ENCODE measurements at regions not wholly inside any gene's neighbourhood (a gene's known extent, or its start where the extent isn't known, plus 50 kb on each side); places are given as distances from the start of the nearest gene placed in this dataset.

DNA sequence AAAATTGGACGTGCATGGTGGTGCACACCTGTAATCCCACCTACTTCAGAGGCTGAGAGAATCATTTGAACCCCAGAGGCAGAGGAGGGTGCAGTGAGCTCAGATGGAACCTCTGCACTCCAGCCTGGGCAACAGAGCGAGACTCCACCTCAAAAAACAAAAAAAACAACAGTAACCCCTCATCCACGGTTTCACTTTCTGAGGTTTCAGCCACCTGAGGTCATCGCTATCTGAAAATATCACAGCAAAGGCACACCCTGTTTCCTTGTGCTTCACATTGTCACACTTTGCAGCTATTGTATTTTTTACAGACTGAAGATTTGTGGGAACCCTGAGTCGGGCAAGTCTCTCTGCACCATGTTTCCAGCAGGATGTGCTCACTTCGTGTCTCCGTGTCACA, 54.1 kb upstream of the FOXQ1 start:
- no peaks in the 10 kb centered on the region for H3K4me1 ChIP-seq (ENCODE audit: control insufficient read depth, insufficient read depth, low read length)
- H3K9me3 ChIP-seq (ENCODE audit: control insufficient read depth, low read length): no peaks in the 10 kb centered on the region
- no peak for DNase-seq (ENCODE audit: low read depth)
- no peak overlapping the region for H3K4me3 ChIP-seq (ENCODE audit: low read length)
- no peak overlapping the region for H3K9ac ChIP-seq (ENCODE audit: low read length)
- H3K36me3 ChIP-seq (ENCODE audit: control insufficient read depth, insufficient read depth, low read length, severe bottlenecking): no peaks in the 10 kb centered on the region
- H3K27me3 ChIP-seq (replicated peaks; ENCODE audit: control insufficient read depth, insufficient read depth, low read length): no peaks in the 10 kb centered on the region

DNA sequence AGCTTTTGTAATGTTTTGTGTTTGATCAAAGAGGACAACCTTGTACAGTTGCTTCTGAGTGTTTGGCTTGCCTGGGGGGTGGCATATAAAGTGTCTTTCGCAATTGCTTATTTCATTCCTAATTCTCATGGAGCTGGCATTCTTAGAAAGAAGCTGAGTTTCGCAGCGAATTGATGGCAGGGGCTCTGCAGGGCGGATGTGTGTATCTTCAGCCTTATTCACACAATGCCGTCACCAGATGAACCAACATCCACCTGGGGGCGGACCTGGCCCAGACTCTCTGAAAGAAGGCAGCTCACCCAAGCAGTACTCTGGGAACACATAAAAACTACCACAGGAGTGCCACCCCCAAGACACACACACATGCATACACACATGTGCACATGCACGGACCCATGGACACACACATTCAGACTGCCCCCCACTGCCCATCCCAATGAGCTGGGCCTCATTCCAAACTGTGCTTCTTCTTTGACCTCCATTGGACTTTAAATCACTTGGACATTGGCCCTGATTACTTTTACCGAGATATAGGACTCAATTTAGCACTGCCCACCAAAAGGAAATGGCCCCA, 55.4 kb upstream of the FOXQ1 start:
- H3K27me3 ChIP-seq (replicated peaks; ENCODE audit: control insufficient read depth, insufficient read depth, low read length): no peaks in the 10 kb centered on the region
- H3K4me3 ChIP-seq (ENCODE audit: low read length): no peak overlapping the region
- no peaks in the 10 kb centered on the region for H3K4me1 ChIP-seq (ENCODE audit: control insufficient read depth, insufficient read depth, low read length)
- H3K9ac ChIP-seq (ENCODE audit: low read length): no peak overlapping the region
- peak; percentile 15 for DNase-seq (ENCODE audit: low read depth)
- H3K36me3 ChIP-seq (ENCODE audit: control insufficient read depth, insufficient read depth, low read length, severe bottlenecking): no peaks in the 10 kb centered on the region
- H3K9me3 ChIP-seq (ENCODE audit: control insufficient read depth, low read length): no peaks in the 10 kb centered on the region

DNA sequence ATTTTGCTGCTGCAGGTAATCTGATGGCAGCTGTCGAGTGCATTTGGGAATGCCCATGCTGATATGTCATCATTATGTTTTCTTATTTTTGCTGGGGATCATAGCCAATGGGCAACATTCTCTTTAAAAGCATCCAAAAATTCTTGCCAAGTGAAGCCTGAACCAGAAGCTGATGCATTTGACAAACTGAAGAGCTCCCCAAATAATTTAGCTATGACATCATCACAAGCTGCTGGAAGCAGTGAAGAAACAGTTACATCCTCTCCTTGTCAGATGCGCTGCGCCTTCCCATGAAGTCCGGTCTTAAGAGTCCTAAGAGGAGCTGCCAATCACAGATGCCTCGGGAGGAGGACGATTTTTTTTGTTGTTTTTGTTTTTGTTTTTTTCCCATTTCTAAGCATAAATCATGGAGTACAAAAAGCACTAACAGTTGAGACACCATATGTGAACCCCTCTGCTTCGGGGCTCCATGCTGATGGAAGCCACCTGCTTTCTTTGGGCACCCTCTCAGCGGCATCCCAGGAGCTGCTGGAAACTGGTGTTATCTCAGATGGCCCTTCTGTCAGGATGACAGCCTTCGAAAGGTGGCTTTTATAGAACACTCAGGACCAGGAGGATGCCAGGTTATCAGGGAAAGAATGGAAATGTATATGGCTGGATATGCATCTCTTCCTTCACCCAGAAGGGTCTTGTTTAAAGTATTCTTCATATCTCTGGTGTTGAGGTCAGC, 56.1 kb upstream of the FOXQ1 start:
- no peak overlapping the region for H3K9ac ChIP-seq (ENCODE audit: low read length)

DNA sequence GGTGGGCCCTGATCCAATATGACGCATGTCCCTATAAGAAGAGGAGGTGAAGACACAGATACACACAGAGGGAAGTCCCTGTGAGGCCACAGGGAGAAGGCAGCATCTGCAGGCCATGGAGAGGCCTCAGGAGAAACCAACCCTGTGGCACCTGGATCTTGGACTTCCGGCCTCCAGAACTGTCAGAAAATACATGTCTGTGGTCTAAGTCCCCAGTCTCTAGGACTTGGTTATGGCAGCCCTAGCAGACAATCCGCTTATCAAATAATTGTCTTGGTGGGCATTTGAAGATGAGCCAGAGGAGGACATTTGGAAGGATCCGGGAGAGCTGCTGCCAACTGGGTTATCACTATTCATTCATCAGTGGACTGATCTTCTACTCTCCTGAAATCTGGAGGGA, 57.6 kb upstream of the FOXQ1 start:
- H3K9me3 ChIP-seq (ENCODE audit: control insufficient read depth, low read length): no peaks in the 10 kb centered on the region
- no peak for DNase-seq (ENCODE audit: low read depth)

More for the DNA sequence above, 56.1 kb upstream of the FOXQ1 start:
- no peaks in the 10 kb centered on the region for H3K9me3 ChIP-seq (ENCODE audit: control insufficient read depth, low read length)
- H3K36me3 ChIP-seq (ENCODE audit: control insufficient read depth, insufficient read depth, low read length, severe bottlenecking): no peaks in the 10 kb centered on the region
- no peaks in the 10 kb centered on the region for H3K4me1 ChIP-seq (ENCODE audit: control insufficient read depth, insufficient read depth, low read length)
- no peak for DNase-seq (ENCODE audit: low read depth)
- H3K4me3 ChIP-seq (ENCODE audit: low read length): no peak overlapping the region
- H3K27me3 ChIP-seq (replicated peaks; ENCODE audit: control insufficient read depth, insufficient read depth, low read length): no peaks in the 10 kb centered on the region

DNA sequence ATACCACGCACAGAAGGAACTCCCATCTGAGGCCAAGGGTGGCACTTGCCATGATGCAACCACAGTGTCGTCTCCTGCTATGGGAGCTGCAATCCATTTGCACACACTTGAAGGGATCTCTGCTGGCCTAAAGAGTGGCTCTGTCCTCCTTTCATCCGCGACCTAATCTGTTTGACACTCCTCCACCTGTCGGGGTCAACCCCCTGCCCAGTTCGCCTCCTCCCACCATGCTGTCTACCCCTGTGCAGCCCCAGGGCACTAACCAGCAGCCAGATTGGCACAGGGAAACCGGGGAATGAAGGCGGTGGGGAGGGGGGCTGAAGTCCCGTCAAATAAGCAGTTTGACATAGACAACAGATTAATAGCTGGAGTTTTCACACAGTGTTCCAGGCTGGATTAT, 58.1 kb upstream of the FOXQ1 start:
- Histone ChIP-seq H3K9me3 (ENCODE audit: control insufficient read depth, low read length) (no peaks in the 10 kb centered on the region), H3K27me3 (replicated peaks; ENCODE audit: control insufficient read depth, insufficient read depth, low read length) (no peaks in the 10 kb centered on the region), H3K9ac (ENCODE audit: low read length) (no peak overlapping the region), H3K4me1 (ENCODE audit: control insufficient read depth, insufficient read depth, low read length) (no peaks in the 10 kb centered on the region), H3K4me3 (ENCODE audit: low read length) (no peak overlapping the region), H3K36me3 (ENCODE audit: control insufficient read depth, insufficient read depth, low read length, severe bottlenecking) (no peaks in the 10 kb centered on the region)
- no peak for DNase-seq (ENCODE audit: low read depth)

More for the DNA sequence above, 57.6 kb upstream of the FOXQ1 start:
- Histone ChIP-seq H3K4me3 (ENCODE audit: low read length) (no peak overlapping the region), H3K36me3 (ENCODE audit: control insufficient read depth, insufficient read depth, low read length, severe bottlenecking) (no peaks in the 10 kb centered on the region), H3K4me1 (ENCODE audit: control insufficient read depth, insufficient read depth, low read length) (no peaks in the 10 kb centered on the region), H3K9ac (ENCODE audit: low read length) (no peak overlapping the region), H3K27me3 (replicated peaks; ENCODE audit: control insufficient read depth, insufficient read depth, low read length) (no peaks in the 10 kb centered on the region)

- Histone ChIP-seq H3K9me3 (ENCODE audit: control insufficient read depth, low read length) (no peaks in the 10 kb centered on the region), H3K27me3 (replicated peaks; ENCODE audit: control insufficient read depth, insufficient read depth, low read length) (no peaks in the 10 kb centered on the region), H3K36me3 (ENCODE audit: control insufficient read depth, insufficient read depth, low read length, severe bottlenecking) (no peaks in the 10 kb centered on the region), H3K4me1 (ENCODE audit: control insufficient read depth, insufficient read depth, low read length) (no peaks in the 10 kb centered on the region), H3K4me3 (ENCODE audit: low read length) (no peak overlapping the region), H3K9ac (ENCODE audit: low read length) (no peak overlapping the region)
- DNase-seq (ENCODE audit: low read depth): no peak
Observed at GRCh38 chr6:1251198-1252155, 60.4 kb upstream of the FOXQ1 start.

GRCh38 chr6:1250489-1251197, 61.3 kb upstream of the FOXQ1 start:
- H3K9me3 ChIP-seq (ENCODE audit: control insufficient read depth, low read length): no peaks in the 10 kb centered on the region
- no peak overlapping the region for H3K4me3 ChIP-seq (ENCODE audit: low read length)
- no peak overlapping the region for H3K9ac ChIP-seq (ENCODE audit: low read length)
- H3K27me3 ChIP-seq (replicated peaks; ENCODE audit: control insufficient read depth, insufficient read depth, low read length): no peaks in the 10 kb centered on the region
- H3K4me1 ChIP-seq (ENCODE audit: control insufficient read depth, insufficient read depth, low read length): no peaks in the 10 kb centered on the region
- DNase-seq (ENCODE audit: low read depth): peak; percentile 35
- H3K36me3 ChIP-seq (ENCODE audit: control insufficient read depth, insufficient read depth, low read length, severe bottlenecking): no peaks in the 10 kb centered on the region

- Histone ChIP-seq H3K4me1 (ENCODE audit: control insufficient read depth, insufficient read depth, low read length) (no peaks in the 10 kb centered on the region), H3K36me3 (ENCODE audit: control insufficient read depth, insufficient read depth, low read length, severe bottlenecking) (no peaks in the 10 kb centered on the region), H3K27me3 (replicated peaks; ENCODE audit: control insufficient read depth, insufficient read depth, low read length) (peaks cover 6% of the 10 kb centered on the region), H3K9ac (ENCODE audit: low read length) (no peak overlapping the region), H3K9me3 (ENCODE audit: control insufficient read depth, low read length) (no peaks in the 10 kb centered on the region), H3K4me3 (ENCODE audit: low read length) (no peak overlapping the region)
- DNase-seq (ENCODE audit: low read depth): no peak
Observed at GRCh38 chr6:1247894-1248293, 64.0 kb upstream of the FOXQ1 start.

GRCh38 chr6:1247056-1247455, 64.8 kb upstream of the FOXQ1 start:
- DNase-seq (ENCODE audit: low read depth): no peak
- Histone ChIP-seq H3K27me3 (replicated peaks; ENCODE audit: control insufficient read depth, insufficient read depth, low read length) (peaks cover 6% of the 10 kb centered on the region), H3K9me3 (ENCODE audit: control insufficient read depth, low read length) (no peaks in the 10 kb centered on the region), H3K9ac (ENCODE audit: low read length) (no peak overlapping the region), H3K4me3 (ENCODE audit: low read length) (no peak overlapping the region), H3K4me1 (ENCODE audit: control insufficient read depth, insufficient read depth, low read length) (no peaks in the 10 kb centered on the region), H3K36me3 (ENCODE audit: control insufficient read depth, insufficient read depth, low read length, severe bottlenecking) (no peaks in the 10 kb centered on the region)

DNA sequence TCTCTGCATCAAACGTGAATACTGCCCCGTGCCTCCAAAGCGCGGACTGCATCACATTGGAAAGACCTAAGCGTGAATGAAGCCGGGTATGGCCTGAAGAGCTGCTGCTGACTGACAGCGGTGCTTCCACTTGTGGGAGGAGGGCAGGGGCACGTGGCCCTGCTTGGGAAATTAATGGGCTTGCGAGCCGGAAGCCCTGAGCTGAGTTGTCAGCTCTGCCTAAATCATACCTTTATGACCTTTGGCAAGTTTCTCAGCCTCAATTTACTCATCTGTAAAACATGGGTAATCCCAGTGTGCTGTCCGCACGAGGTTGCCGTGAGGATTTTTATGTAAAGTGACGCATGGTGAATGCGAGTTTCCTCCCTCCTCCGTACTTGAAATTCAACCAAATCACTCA, 67.0 kb upstream of the FOXQ1 start:
- H3K4me1 ChIP-seq (ENCODE audit: control insufficient read depth, insufficient read depth, low read length): peaks cover 9% of the 10 kb centered on the region
- no peak overlapping the region for H3K9ac ChIP-seq (ENCODE audit: low read length)

GRCh38 chr6:1244278-1244677, 67.6 kb upstream of the FOXQ1 start:
- H3K36me3 ChIP-seq (ENCODE audit: control insufficient read depth, insufficient read depth, low read length, severe bottlenecking): no peaks in the 10 kb centered on the region
- H3K9me3 ChIP-seq (ENCODE audit: control insufficient read depth, low read length): no peaks in the 10 kb centered on the region
- H3K27me3 ChIP-seq (replicated peaks; ENCODE audit: control insufficient read depth, insufficient read depth, low read length): peaks cover 6% of the 10 kb centered on the region
- no peak overlapping the region for H3K9ac ChIP-seq (ENCODE audit: low read length)
- no peak for DNase-seq (ENCODE audit: low read depth)
- peaks cover 9% of the 10 kb centered on the region for H3K4me1 ChIP-seq (ENCODE audit: control insufficient read depth, insufficient read depth, low read length)
- H3K4me3 ChIP-seq (ENCODE audit: low read length): no peak overlapping the region

More for the DNA sequence above, 67.0 kb upstream of the FOXQ1 start:
- H3K36me3 ChIP-seq (ENCODE audit: control insufficient read depth, insufficient read depth, low read length, severe bottlenecking): no peaks in the 10 kb centered on the region
- no peak overlapping the region for H3K4me3 ChIP-seq (ENCODE audit: low read length)
- H3K27me3 ChIP-seq (replicated peaks; ENCODE audit: control insufficient read depth, insufficient read depth, low read length): peaks cover 6% of the 10 kb centered on the region
- DNase-seq (ENCODE audit: low read depth): no peak
- H3K9me3 ChIP-seq (ENCODE audit: control insufficient read depth, low read length): no peaks in the 10 kb centered on the region
